HEK293 (cell line): ENCODE measurements at regions not wholly inside any gene's neighbourhood (a gene's known extent, or its start where the extent isn't known, plus 50 kb on each side); places are given as distances from the start of the nearest gene placed in this dataset.

Source experiments
- CTCF ChIA-PET: fragments of 350-600 bp; formaldehyde crosslinking; extraction: SDS; loops from one replicate; lab custom pipeline; 2021; ENCODE audit warnings: antibody characterized with exemption; lab: Yijun Ruan, JAX
- POLR2A ChIA-PET: fragments of 300-600 bp; formaldehyde crosslinking; extraction: SDS; loops from one replicate; lab custom pipeline; 2020; ENCODE audit warnings: antibody characterized with exemption, inconsistent platforms; lab: Yijun Ruan, JAX
- H3K27ac ChIP-seq: fragments of 200-500 bp; sonication (Bioruptor generic); 2 replicates; pipeline ENCODE4 v1.5.1; 2014; ENCODE audit warnings: low read depth, low read length, control low read depth, inconsistent platforms; ENCODE audit errors: extremely low read depth
- H3K36me3 ChIP-seq, 2 experiments: fragments of 200-500 bp in 1 of 2; sonication (Bioruptor generic) in 1 of 2; 1 replicate in 1 of 2; 2 replicates in 1 of 2; pipeline ENCODE4 v1.5.1; 2014 to 2017; ENCODE audit warnings: inconsistent platforms in 2 of 2, low read length in 2 of 2; ENCODE audit not compliant: control insufficient read depth in 2 of 2, insufficient read depth in 1 of 2
- H3K4me1 ChIP-seq: fragments of 200-500 bp; sonication (Bioruptor generic); 2 replicates; pipeline ENCODE4 v1.5.1; 2014; ENCODE audit warnings: mild to moderate bottlenecking, low read length, inconsistent platforms; ENCODE audit not compliant: control insufficient read depth, insufficient read depth
- H3K4me3 ChIP-seq: 2 replicates; pipeline ENCODE4 v1.5.1; 2011; ENCODE audit warnings: low read depth, mild to moderate bottlenecking, control low read depth, low read length, moderate library complexity
- H3K9me3 ChIP-seq: fragments of 200-500 bp; sonication (Bioruptor generic); 2 replicates; pipeline ENCODE4 v1.5.1; 2014; ENCODE audit warnings: low read depth, low read length, inconsistent platforms; ENCODE audit not compliant: control insufficient read depth, insufficient read depth
- HOXD13 ChIP-seq: sonication (generic); formaldehyde crosslinking; IDR thresholded peaks from 2 replicates; pipeline ENCODE4 v1.8.0; 2022; ENCODE audit warnings: missing genetic modification reagents, borderline replicate concordance
- KLF16 ChIP-seq: fragments of 450-650 bp; formaldehyde crosslinking; IDR thresholded peaks from 2 replicates; pipeline ENCODE4 v1.5.1; 2017; ENCODE audit warnings: missing biosample characterization, missing genetic modification characterization
- MYNN ChIP-seq: fragments of 450-650 bp; formaldehyde crosslinking; IDR thresholded peaks from 2 replicates; pipeline ENCODE4 v1.5.1; 2016; ENCODE audit warnings: missing biosample characterization, missing genetic modification characterization, borderline replicate concordance
- MZF1 ChIP-seq: fragments of 450-650 bp; formaldehyde crosslinking; IDR thresholded peaks from 2 replicates; pipeline ENCODE4 v1.5.1; 2017; ENCODE audit warnings: missing biosample characterization, missing genetic modification characterization, borderline replicate concordance
- ZNF114 ChIP-seq: fragments of 450-650 bp; formaldehyde crosslinking; IDR thresholded peaks from 2 replicates; pipeline ENCODE4 v1.5.0; 2017; ENCODE audit warnings: missing biosample characterization, missing genetic modification characterization
- ZNF174 ChIP-seq: fragments of 450-650 bp; formaldehyde crosslinking; IDR thresholded peaks from 2 replicates; pipeline ENCODE4 v1.5.0; 2017; ENCODE audit warnings: missing biosample characterization, mild to moderate bottlenecking, missing genetic modification characterization
- ZNF19 ChIP-seq: fragments of 450-650 bp; formaldehyde crosslinking; IDR thresholded peaks from 2 replicates; pipeline ENCODE4; 2016; ENCODE audit warnings: missing biosample characterization, missing genetic modification characterization, low read depth
- ZNF248 ChIP-seq: fragments of 450-650 bp; formaldehyde crosslinking; IDR thresholded peaks from 2 replicates; pipeline ENCODE4 v1.5.1; 2017; ENCODE audit warnings: missing biosample characterization, missing genetic modification characterization
- ZNF354C ChIP-seq: fragments of 450-650 bp; formaldehyde crosslinking; IDR thresholded peaks from 2 replicates; pipeline ENCODE4 v1.5.1; 2016; ENCODE audit warnings: missing biosample characterization, missing genetic modification characterization, low read depth, borderline replicate concordance
- ZNF521 ChIP-seq: fragments of 450-650 bp; formaldehyde crosslinking; IDR thresholded peaks from 2 replicates; pipeline ENCODE4 v1.5.1; 2017; ENCODE audit warnings: missing biosample characterization, mild to moderate bottlenecking, missing genetic modification characterization
- ZNF530 ChIP-seq: fragments of 450-650 bp; formaldehyde crosslinking; IDR thresholded peaks from 2 replicates; pipeline ENCODE4 v1.5.1; 2016; ENCODE audit warnings: low read depth, missing biosample characterization, missing genetic modification characterization
- ZNF544 ChIP-seq: fragments of 450-650 bp; formaldehyde crosslinking; IDR thresholded peaks from 2 replicates; pipeline ENCODE4 v1.5.0; 2017; ENCODE audit warnings: missing biosample characterization, missing genetic modification characterization
- ZNF548 ChIP-seq: fragments of 450-650 bp; formaldehyde crosslinking; IDR thresholded peaks from 2 replicates; pipeline ENCODE4 v1.5.1; 2016; ENCODE audit warnings: missing biosample characterization, missing genetic modification characterization
- ZNF549 ChIP-seq: fragments of 450-650 bp; IDR thresholded peaks from 2 replicates; pipeline ENCODE4 v1.5.1; 2018; ENCODE audit warnings: missing biosample characterization, missing genetic modification characterization, mild to moderate bottlenecking, inconsistent platforms, moderate library complexity
- ZNF571 ChIP-seq: fragments of 450-650 bp; formaldehyde crosslinking; IDR thresholded peaks from 2 replicates; pipeline ENCODE4 v1.5.0; 2017; ENCODE audit warnings: missing biosample characterization, missing genetic modification characterization
- ZNF621 ChIP-seq: fragments of 450-650 bp; formaldehyde crosslinking; IDR thresholded peaks from 2 replicates; pipeline ENCODE4 v1.5.1; 2017; ENCODE audit warnings: missing biosample characterization, missing genetic modification characterization
- ZNF626 ChIP-seq: fragments of 450-650 bp; sonication (Bioruptor Pico); formaldehyde crosslinking; IDR thresholded peaks from 2 replicates; pipeline ENCODE4 v1.5.1; 2018; ENCODE audit warnings: missing biosample characterization, missing genetic modification characterization, inconsistent platforms
- ZNF768 ChIP-seq: fragments of 450-650 bp; formaldehyde crosslinking; IDR thresholded peaks from 2 replicates; pipeline ENCODE4 v1.5.1; 2018; ENCODE audit warnings: missing biosample characterization, mild to moderate bottlenecking, missing genetic modification characterization
- ZNF830 ChIP-seq: fragments of 450-650 bp; IDR thresholded peaks from 2 replicates; pipeline ENCODE4 v1.5.0; 2018; ENCODE audit warnings: missing biosample characterization, missing genetic modification characterization, low read depth, mild to moderate bottlenecking, moderate library complexity
- ZNF837 ChIP-seq: fragments of 450-650 bp; formaldehyde crosslinking; IDR thresholded peaks from 2 replicates; pipeline ENCODE4 v1.5.1; 2016; ENCODE audit warnings: missing biosample characterization, missing genetic modification characterization
- ZSCAN30 ChIP-seq: fragments of 450-650 bp; IDR thresholded peaks from 2 replicates; pipeline ENCODE4 v1.5.1; 2018; ENCODE audit warnings: missing biosample characterization, mild to moderate bottlenecking, missing genetic modification characterization, moderate library complexity
- TF ChIP-seq, protein P1 (sequence below): fragments of 450-650 bp; formaldehyde crosslinking; IDR thresholded peaks from 2 replicates; pipeline ENCODE4 v1.5.1; 2016; ENCODE audit warnings: missing biosample characterization, missing genetic modification characterization
- TF ChIP-seq, protein P2 (sequence below): fragments of 450-650 bp; formaldehyde crosslinking; IDR thresholded peaks from 2 replicates; pipeline ENCODE4 v1.5.1; 2016; ENCODE audit warnings: missing biosample characterization, missing genetic modification characterization, low read depth
- TF ChIP-seq, protein P3 (sequence below): fragments of 450-650 bp; formaldehyde crosslinking; IDR thresholded peaks from 2 replicates; pipeline ENCODE4 v1.5.1; 2017; ENCODE audit warnings: missing biosample characterization, missing genetic modification characterization
- TF ChIP-seq, protein P4 (sequence below): fragments of 450-650 bp; formaldehyde crosslinking; IDR thresholded peaks from 2 replicates; pipeline ENCODE4; 2016; ENCODE audit warnings: missing biosample characterization, missing genetic modification characterization
- TF ChIP-seq, protein P5 (sequence below): fragments of 450-650 bp; formaldehyde crosslinking; IDR thresholded peaks from 2 replicates; pipeline ENCODE4 v1.5.1; 2016; ENCODE audit warnings: missing biosample characterization, missing genetic modification characterization

DNA sequence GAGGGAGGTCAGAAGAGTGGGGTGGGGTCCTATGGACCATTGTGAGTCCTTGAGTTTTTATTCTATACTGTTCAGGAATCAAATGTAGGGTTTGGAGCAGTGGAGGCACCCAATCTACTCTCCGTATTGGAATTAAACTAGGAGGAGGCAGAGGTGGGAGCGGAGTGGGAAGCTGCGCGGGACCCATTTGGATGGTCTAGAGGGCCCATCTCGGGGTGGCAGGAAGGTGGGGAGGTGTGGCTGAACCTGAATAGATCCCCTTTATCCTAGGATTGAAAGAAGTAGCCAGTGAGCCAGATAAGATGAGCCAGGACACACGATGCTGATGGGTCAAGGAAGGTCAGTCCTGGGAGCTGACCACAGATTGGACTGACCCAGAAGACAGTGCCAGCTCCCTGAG lies 325.8 kb downstream of the AJAP1 start:
- Histone ChIP-seq H3K27ac (no peak overlapping the region), H3K4me3 (no peak overlapping the region), H3K9me3 (no peaks in the 10 kb centered on the region), H3K4me1 (no peaks in the 10 kb centered on the region), H3K36me3 (no peaks in the 10 kb centered on the region)
- ChIA-PET CTCF (no interaction called here), POLR2A (no interaction called here)
- no peak for TF ChIP-seq ZNF114 (tag by site-specific recombination)
- no peak for TF ChIP-seq ZNF548
- TF ChIP-seq ZNF837 (tag by site-specific recombination), result no peak
- TF ChIP-seq, protein P1, sequence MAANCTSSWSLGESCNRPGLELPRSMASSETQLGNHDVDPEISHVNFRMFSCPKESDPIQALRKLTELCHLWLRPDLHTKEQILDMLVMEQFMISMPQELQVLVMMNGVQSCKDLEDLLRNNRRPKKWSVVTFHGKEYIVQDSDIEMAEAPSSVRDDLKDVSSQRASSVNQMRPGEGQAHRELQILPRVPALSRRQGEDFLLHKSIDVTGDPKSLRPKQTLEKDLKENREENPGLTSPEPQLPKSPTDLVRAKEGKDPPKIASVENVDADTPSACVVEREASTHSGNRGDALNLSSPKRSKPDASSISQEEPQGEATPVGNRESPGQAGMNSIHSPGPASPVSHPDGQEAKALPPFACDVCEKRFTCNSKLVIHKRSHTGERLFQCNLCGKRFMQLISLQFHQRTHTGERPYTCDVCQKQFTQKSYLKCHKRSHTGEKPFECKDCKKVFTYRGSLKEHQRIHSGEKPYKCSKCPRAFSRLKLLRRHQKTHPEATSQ (tag by site-specific recombination), result no peak
- no peak for TF ChIP-seq ZNF626
- no peak for TF ChIP-seq ZNF521 (tag by site-specific recombination)
- TF ChIP-seq ZNF174 (tag by site-specific recombination), result no peak
- no peak for TF ChIP-seq ZNF621 (tag by site-specific recombination)
- TF ChIP-seq ZNF354C (tag by site-specific recombination), result no peak
- TF ChIP-seq ZSCAN30 (tag by site-specific recombination), result no peak
- no peak for TF ChIP-seq MZF1 (tag by site-specific recombination)
- TF ChIP-seq, protein P2, sequence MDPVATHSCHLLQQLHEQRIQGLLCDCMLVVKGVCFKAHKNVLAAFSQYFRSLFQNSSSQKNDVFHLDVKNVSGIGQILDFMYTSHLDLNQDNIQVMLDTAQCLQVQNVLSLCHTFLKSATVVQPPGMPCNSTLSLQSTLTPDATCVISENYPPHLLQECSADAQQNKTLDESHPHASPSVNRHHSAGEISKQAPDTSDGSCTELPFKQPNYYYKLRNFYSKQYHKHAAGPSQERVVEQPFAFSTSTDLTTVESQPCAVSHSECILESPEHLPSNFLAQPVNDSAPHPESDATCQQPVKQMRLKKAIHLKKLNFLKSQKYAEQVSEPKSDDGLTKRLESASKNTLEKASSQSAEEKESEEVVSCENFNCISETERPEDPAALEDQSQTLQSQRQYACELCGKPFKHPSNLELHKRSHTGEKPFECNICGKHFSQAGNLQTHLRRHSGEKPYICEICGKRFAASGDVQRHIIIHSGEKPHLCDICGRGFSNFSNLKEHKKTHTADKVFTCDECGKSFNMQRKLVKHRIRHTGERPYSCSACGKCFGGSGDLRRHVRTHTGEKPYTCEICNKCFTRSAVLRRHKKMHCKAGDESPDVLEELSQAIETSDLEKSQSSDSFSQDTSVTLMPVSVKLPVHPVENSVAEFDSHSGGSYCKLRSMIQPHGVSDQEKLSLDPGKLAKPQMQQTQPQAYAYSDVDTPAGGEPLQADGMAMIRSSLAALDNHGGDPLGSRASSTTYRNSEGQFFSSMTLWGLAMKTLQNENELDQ (tag by site-specific recombination), result no peak
- no peak for TF ChIP-seq ZNF530
- TF ChIP-seq ZNF549, result no peak
- no peak for TF ChIP-seq KLF16 (tag by site-specific recombination)
- no peak for TF ChIP-seq ZNF571 (tag by site-specific recombination)
- no peak for TF ChIP-seq ZNF768 (tag by site-specific recombination)
- TF ChIP-seq MYNN (tag by site-specific recombination), result no peak
- no peak for TF ChIP-seq ZNF248 (tag by site-specific recombination)

DNA sequence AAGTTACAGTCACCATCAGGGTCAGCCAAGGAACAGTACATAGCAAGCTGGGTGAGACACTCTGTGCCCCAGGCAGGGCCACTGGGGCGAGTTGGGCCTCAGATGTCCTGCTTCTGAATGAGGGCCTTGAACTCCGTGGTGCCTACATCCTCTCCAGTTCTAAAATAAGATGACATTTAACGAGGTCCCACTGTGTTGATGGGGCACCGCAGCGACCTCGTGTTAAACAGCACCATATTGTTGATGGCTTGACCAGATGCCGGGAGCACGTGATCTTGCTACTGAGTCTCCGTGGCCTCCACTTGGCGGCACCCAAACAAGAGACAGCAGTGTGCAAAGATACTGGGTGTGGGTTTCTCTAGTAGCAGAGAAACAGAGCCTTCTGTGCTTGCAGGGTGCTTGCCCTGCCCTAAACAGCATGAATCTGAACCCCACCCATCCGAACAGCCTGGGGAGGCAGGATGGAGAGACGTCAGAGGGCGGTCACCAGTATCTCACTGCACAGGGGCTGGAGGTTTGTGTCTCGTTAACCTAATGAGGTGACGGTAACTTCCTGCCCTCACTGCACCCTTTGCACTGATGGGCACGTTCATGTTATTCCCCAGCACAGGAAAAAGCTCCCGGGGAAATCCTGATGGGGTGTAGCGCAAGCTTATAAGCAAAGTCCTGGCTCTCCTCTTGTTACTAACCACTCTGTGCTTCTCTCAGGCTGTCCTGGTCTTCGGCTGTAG lies 324.4 kb downstream of the AJAP1 start:
- Histone ChIP-seq H3K9me3 (no peaks in the 10 kb centered on the region), H3K4me1 (no peaks in the 10 kb centered on the region), H3K27ac (no peak overlapping the region), H3K36me3 (no peaks in the 10 kb centered on the region), H3K4me3 (no peak overlapping the region)
- POLR2A ChIA-PET, result no interaction called here
- CTCF ChIA-PET, result no interaction called here
- no peak for TF ChIP-seq MZF1 (tag by site-specific recombination)
- TF ChIP-seq ZNF19 (tag by site-specific recombination), result no peak
- TF ChIP-seq, protein P3, sequence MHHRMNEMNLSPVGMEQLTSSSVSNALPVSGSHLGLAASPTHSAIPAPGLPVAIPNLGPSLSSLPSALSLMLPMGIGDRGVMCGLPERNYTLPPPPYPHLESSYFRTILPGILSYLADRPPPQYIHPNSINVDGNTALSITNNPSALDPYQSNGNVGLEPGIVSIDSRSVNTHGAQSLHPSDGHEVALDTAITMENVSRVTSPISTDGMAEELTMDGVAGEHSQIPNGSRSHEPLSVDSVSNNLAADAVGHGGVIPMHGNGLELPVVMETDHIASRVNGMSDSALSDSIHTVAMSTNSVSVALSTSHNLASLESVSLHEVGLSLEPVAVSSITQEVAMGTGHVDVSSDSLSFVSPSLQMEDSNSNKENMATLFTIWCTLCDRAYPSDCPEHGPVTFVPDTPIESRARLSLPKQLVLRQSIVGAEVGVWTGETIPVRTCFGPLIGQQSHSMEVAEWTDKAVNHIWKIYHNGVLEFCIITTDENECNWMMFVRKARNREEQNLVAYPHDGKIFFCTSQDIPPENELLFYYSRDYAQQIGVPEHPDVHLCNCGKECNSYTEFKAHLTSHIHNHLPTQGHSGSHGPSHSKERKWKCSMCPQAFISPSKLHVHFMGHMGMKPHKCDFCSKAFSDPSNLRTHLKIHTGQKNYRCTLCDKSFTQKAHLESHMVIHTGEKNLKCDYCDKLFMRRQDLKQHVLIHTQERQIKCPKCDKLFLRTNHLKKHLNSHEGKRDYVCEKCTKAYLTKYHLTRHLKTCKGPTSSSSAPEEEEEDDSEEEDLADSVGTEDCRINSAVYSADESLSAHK (tag by site-specific recombination), result no peak
- TF ChIP-seq, protein P4, sequence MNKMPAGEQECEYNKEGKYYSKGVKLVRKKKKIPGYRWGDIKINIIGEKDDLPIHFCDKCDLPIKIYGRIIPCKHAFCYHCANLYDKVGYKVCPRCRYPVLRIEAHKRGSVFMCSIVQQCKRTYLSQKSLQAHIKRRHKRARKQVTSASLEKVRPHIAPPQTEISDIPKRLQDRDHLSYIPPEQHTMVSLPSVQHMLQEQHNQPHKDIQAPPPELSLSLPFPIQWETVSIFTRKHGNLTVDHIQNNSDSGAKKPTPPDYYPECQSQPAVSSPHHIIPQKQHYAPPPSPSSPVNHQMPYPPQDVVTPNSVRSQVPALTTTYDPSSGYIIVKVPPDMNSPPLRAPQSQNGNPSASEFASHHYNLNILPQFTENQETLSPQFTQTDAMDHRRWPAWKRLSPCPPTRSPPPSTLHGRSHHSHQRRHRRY (tag by site-specific recombination), result no peak
- TF ChIP-seq ZNF830, result no peak
- no peak for TF ChIP-seq ZNF544
- no peak for TF ChIP-seq HOXD13
- TF ChIP-seq, protein P5, sequence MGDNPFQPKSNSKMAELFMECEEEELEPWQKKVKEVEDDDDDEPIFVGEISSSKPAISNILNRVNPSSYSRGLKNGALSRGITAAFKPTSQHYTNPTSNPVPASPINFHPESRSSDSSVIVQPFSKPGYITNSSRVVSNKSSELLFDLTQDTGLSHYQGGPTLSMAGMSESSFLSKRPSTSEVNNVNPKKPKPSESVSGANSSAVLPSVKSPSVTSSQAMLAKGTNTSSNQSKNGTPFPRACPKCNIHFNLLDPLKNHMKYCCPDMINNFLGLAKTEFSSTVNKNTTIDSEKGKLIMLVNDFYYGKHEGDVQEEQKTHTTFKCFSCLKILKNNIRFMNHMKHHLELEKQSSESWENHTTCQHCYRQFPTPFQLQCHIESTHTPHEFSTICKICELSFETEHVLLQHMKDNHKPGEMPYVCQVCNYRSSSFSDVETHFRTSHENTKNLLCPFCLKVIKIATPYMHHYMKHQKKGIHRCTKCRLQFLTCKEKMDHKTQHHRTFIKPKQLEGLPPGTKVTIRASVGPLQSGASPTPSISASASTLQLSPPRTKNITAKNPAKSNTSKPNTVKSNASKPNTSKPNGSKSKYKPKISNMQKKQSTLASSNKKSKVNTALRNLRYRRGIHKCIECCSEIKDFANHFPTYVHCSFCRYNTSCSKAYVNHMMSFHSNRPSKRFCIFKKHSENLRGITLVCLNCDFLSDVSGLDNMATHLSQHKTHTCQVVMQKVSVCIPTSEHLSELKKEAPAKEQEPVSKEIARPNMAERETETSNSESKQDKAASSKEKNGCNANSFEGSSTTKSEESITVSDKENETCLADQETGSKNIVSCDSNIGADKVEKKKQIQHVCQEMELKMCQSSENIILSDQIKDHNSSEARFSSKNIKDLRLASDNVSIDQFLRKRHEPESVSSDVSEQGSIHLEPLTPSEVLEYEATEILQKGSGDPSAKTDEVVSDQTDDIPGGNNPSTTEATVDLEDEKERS (tag by site-specific recombination), result no peak
